ENCODE measurements at regions not wholly inside any gene's neighbourhood (a gene's known extent, or its start where the extent isn't known, plus 50 kb on each side); places are given as distances from the start of the nearest gene placed in this dataset.

DNA sequence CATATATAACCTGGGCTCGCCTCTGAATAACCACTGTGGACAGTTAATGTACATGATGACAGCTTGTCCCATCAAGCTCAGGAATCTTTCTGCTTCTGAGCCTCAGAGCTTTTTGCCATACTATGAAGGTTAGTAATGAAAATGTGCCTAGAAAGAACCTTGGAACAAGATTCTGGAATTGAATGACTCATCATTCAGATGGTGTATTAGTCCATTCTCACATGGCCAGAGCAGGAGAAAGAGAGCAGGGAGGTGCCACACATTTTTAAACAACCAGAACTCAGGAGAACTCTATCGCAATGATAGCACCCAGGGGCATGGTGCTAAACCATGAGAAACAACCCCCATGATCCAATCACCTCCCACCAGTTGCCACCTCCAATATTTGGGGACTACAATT lies 542.1 kb downstream of the PRR16 start:
- no peaks in the 10 kb centered on the region for H3K4me1 ChIP-seq
- 96% methylated on average over 2 of the region's 2 CpGs for WGBS
- no peaks in the 10 kb centered on the region for H3K27me3 ChIP-seq
- DNase-seq (ENCODE audit: extremely low spot score): no peak
- no peaks in the 10 kb centered on the region for H3K9me3 ChIP-seq
- intact Hi-C loops (cut with DNase I): no loop called here
- no peak overlapping the region for H3K4me3 ChIP-seq
- H3K36me3 ChIP-seq: no peaks in the 10 kb centered on the region
- TF ChIP-seq EP300 (IDR thresholded peaks at IDR 0.05): no peak
- TF ChIP-seq POLR2A (IDR thresholded peaks at IDR 0.05; ENCODE audit: low read depth): no peak
- TF ChIP-seq, protein P1, sequence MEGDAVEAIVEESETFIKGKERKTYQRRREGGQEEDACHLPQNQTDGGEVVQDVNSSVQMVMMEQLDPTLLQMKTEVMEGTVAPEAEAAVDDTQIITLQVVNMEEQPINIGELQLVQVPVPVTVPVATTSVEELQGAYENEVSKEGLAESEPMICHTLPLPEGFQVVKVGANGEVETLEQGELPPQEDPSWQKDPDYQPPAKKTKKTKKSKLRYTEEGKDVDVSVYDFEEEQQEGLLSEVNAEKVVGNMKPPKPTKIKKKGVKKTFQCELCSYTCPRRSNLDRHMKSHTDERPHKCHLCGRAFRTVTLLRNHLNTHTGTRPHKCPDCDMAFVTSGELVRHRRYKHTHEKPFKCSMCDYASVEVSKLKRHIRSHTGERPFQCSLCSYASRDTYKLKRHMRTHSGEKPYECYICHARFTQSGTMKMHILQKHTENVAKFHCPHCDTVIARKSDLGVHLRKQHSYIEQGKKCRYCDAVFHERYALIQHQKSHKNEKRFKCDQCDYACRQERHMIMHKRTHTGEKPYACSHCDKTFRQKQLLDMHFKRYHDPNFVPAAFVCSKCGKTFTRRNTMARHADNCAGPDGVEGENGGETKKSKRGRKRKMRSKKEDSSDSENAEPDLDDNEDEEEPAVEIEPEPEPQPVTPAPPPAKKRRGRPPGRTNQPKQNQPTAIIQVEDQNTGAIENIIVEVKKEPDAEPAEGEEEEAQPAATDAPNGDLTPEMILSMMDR (IDR thresholded peaks at IDR 0.05): no peak
- no peak for TF ChIP-seq POLR2AphosphoS5 (IDR thresholded peaks at IDR 0.05)
- H3K27ac ChIP-seq (replicated peaks in 1 of 4): no peak overlapping the region

DNA sequence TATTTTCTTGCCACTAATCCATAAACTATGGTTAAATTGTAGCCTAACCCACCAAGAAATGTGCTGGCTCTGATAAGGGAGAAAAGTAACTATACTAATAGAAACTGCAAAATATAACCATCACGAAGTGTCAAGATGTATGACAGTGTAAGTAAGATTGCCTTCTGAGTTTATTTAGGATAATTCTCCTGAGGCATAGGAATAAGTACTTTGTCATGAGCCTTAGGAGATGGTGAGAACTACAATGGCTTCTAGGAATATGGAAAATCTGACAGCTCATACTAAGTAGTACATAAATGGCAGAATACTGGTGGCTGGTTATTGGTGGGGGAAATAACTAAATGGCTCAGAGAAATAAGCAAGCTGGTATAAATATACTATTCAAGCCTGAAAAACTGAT lies 543.9 kb downstream of the PRR16 start:
- no peak for DNase-seq (ENCODE audit: extremely low spot score)
- Histone ChIP-seq H3K27me3 (no peaks in the 10 kb centered on the region), H3K9me3 (no peaks in the 10 kb centered on the region), H3K4me3 (no peak overlapping the region), H3K27ac (replicated peaks in 1 of 4) (no peak overlapping the region), H3K4me1 (no peaks in the 10 kb centered on the region), H3K36me3 (no peaks in the 10 kb centered on the region)
- WGBS: 86% methylated on average over 1 of the region's 1 CpG
- TF ChIP-seq, protein P1 (IDR thresholded peaks at IDR 0.05): no peak
- intact Hi-C loops (cut with DNase I): no loop called here

DNA sequence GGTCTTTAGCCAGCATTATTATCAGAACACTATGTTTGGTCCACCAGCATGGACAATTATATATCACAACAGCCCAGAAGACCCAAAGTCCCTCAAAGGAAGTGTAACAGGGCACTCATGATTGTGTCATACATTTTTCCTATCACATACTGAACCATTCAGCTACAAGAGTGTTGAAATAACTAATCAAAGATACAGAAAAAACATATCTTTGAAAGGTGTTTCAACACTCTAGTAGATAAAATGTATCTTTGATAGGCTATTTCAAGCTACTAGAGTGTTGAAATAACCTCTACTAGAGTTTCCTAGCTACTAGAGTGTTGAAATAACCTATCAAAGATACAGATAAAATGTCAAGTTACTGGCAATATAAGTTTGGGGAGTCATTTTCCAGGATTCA lies 545.0 kb downstream of the PRR16 start:
- DNase-seq (ENCODE audit: extremely low spot score): no peak
- no peaks in the 10 kb centered on the region for H3K9me3 ChIP-seq
- intact Hi-C loops (cut with DNase I): no loop called here
- no peak overlapping the region for H3K27ac ChIP-seq (replicated peaks in 1 of 4)
- TF ChIP-seq POLR2A (IDR thresholded peaks at IDR 0.05; ENCODE audit: low read depth): no peak
- no peak for TF ChIP-seq POLR2AphosphoS5 (IDR thresholded peaks at IDR 0.05)
- no peak for TF ChIP-seq EP300 (IDR thresholded peaks at IDR 0.05)
- TF ChIP-seq, protein P1 (IDR thresholded peaks at IDR 0.05): no peak
- H3K27me3 ChIP-seq: no peaks in the 10 kb centered on the region
- H3K4me3 ChIP-seq: no peak overlapping the region
- no peaks in the 10 kb centered on the region for H3K4me1 ChIP-seq
- no peaks in the 10 kb centered on the region for H3K36me3 ChIP-seq

DNA sequence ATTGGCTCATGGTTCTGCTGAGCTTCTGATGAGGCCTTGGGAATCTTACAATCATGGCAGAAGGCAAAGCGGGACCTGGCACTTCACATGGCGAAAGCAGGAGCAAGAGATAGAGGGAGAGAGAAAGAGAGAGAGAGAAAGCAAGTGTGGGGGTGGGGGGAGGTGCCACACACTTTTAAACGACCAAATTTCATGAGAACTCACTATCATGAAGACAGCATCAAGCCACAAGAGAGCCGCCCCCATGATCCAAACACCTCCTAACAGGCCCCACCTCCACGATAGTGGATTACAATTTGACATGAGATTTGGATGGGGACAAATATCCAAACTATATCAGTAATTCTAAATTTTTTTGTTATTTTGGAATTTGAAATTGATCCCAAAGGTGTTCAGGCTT lies 553.9 kb downstream of the PRR16 start:
- 80% methylated on average over 5 of the region's 5 CpGs for WGBS

DNA sequence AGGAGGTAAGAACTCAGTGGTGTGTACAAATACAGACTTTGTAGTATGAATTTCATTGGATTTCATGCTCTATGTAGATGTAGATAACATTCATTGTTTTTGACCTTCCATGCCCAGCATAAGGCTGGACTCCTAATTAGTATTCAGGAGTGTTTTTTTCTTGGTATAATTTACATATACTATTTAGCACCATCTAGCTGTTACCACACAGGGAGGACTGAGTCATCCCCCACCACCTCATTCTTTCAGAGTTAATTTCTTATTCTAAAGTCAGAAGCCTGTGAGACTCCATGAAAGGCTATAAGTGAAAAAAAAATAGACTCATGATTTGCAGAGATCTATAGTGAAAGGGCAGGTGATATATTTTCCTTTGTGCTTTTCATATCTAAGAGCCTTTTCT lies 555.0 kb downstream of the PRR16 start:
- H3K4me1 ChIP-seq: no peaks in the 10 kb centered on the region
- no peaks in the 10 kb centered on the region for H3K9me3 ChIP-seq
- no peaks in the 10 kb centered on the region for H3K36me3 ChIP-seq
- no peaks in the 10 kb centered on the region for H3K27me3 ChIP-seq
- H3K27ac ChIP-seq (replicated peaks in 1 of 4): no peak overlapping the region
- no peak for TF ChIP-seq EP300 (IDR thresholded peaks at IDR 0.05)
- no peak overlapping the region for H3K4me3 ChIP-seq
- no peak for DNase-seq (ENCODE audit: extremely low spot score)
- intact Hi-C loops (cut with DNase I): no loop called here

More for the DNA sequence above, 553.9 kb downstream of the PRR16 start:
- Histone ChIP-seq H3K4me3 (no peak overlapping the region), H3K36me3 (no peaks in the 10 kb centered on the region), H3K9me3 (no peaks in the 10 kb centered on the region), H3K27ac (replicated peaks in 1 of 4) (no peak overlapping the region), H3K4me1 (no peaks in the 10 kb centered on the region), H3K27me3 (no peaks in the 10 kb centered on the region)
- TF ChIP-seq EP300 (IDR thresholded peaks at IDR 0.05) (no peak), POLR2AphosphoS5 (IDR thresholded peaks at IDR 0.05) (no peak)
- intact Hi-C loops (cut with DNase I): no loop called here
- no peak for DNase-seq (ENCODE audit: extremely low spot score)

DNA sequence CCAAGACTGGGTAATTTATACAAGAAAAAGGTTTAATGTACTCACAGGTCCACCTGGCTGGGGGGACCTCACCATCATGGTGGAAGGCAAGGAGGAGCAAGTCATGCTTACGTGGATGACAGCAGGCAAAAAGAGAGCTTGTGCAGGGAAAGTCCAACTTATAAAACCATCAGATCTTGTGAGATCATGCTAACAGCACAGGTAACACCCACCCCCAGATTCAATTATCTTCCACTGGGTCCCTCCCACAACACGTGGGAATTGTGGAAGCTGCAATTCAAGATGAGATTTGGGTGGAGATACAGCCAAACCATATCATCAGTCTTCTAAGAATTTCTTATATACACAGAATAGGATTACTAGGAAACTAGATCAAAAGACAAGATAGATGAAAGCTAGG lies 555.6 kb downstream of the PRR16 start:
- H3K27ac ChIP-seq (replicated peaks in 1 of 4): no peak overlapping the region
- intact Hi-C loops (cut with DNase I): no loop called here
- H3K4me1 ChIP-seq: no peaks in the 10 kb centered on the region
- TF ChIP-seq, protein P1 (IDR thresholded peaks at IDR 0.05): no peak
- TF ChIP-seq EP300 (IDR thresholded peaks at IDR 0.05): no peak
- no peak for TF ChIP-seq POLR2A (IDR thresholded peaks at IDR 0.05; ENCODE audit: low read depth)
- no peak for TF ChIP-seq POLR2AphosphoS5 (IDR thresholded peaks at IDR 0.05)
- H3K27me3 ChIP-seq: no peaks in the 10 kb centered on the region
- WGBS: 38% methylated on average over 2 of the region's 2 CpGs
- DNase-seq (ENCODE audit: extremely low spot score): no peak
- H3K9me3 ChIP-seq: no peaks in the 10 kb centered on the region
- no peak overlapping the region for H3K4me3 ChIP-seq
- no peaks in the 10 kb centered on the region for H3K36me3 ChIP-seq
